ENCODE measurements at regions not wholly inside any gene's neighbourhood (a gene's known extent, or its start where the extent isn't known, plus 50 kb on each side); places are given as distances from the start of the nearest gene placed in this dataset.
A peak's percentile ranks its signal among the peaks of the same experiment; 100 is the strongest.
"Not testable (repeated sequence)": the region's sequence is repeated elsewhere in the genome, so short reads cannot be mapped to it uniquely, and the experiment has no call there.

- DNase-seq (ENCODE audit: low read depth), result no peak
- TF ChIP-seq CTCF (IDR thresholded peaks at IDR 0.05; ENCODE audit: insufficient read depth, low read depth, low read length, missing control alignments), result no peak
- no peak overlapping the region for H3K4me3 ChIP-seq (ENCODE audit: low read length)
Measured at GRCh38 chr17:16880843-16881230, 91.1 kb downstream of the TNFRSF13B start.

GRCh38 chr17:16880121-16880842, 91.6 kb downstream of the TNFRSF13B start:
- no peak for TF ChIP-seq CTCF (IDR thresholded peaks at IDR 0.05; ENCODE audit: insufficient read depth, low read depth, low read length, missing control alignments)
- no peak overlapping the region for H3K4me3 ChIP-seq (ENCODE audit: low read length)
- no peak for DNase-seq (ENCODE audit: low read depth)

GRCh38 chr17:16879686-16880085, 92.2 kb downstream of the TNFRSF13B start:
- no peak for DNase-seq (ENCODE audit: low read depth)
- TF ChIP-seq CTCF (IDR thresholded peaks at IDR 0.05; ENCODE audit: insufficient read depth, low read depth, low read length, missing control alignments), result no peak
- no peak overlapping the region for H3K4me3 ChIP-seq (ENCODE audit: low read length)

GRCh38 chr17:16878606-16879005, 93.3 kb downstream of the TNFRSF13B start:
- no peak for TF ChIP-seq CTCF (IDR thresholded peaks at IDR 0.05; ENCODE audit: insufficient read depth, low read depth, low read length, missing control alignments)
- H3K4me3 ChIP-seq (ENCODE audit: low read length), result no peak overlapping the region
- no peak for DNase-seq (ENCODE audit: low read depth)

GRCh38 chr17:16878084-16878483, 93.8 kb downstream of the TNFRSF13B start:
- H3K4me3 ChIP-seq (ENCODE audit: low read length), result no peak overlapping the region
- TF ChIP-seq CTCF (IDR thresholded peaks at IDR 0.05; ENCODE audit: insufficient read depth, low read depth, low read length, missing control alignments), result no peak
- no peak for DNase-seq (ENCODE audit: low read depth)

GRCh38 chr17:16877099-16877498, 94.8 kb downstream of the TNFRSF13B start:
- no peak overlapping the region for H3K4me3 ChIP-seq (ENCODE audit: low read length)
- TF ChIP-seq CTCF (IDR thresholded peaks at IDR 0.05; ENCODE audit: insufficient read depth, low read depth, low read length, missing control alignments), result no peak
- DNase-seq (ENCODE audit: low read depth), result peak; percentile 17

- no peak for DNase-seq (ENCODE audit: low read depth)
- no peak overlapping the region for H3K4me3 ChIP-seq (ENCODE audit: low read length)
- TF ChIP-seq CTCF (IDR thresholded peaks at IDR 0.05; ENCODE audit: insufficient read depth, low read depth, low read length, missing control alignments), result no peak
Measured at GRCh38 chr17:16875662-16876061, 96.3 kb downstream of the TNFRSF13B start.

GRCh38 chr17:16874216-16874615, 97.7 kb downstream of the TNFRSF13B start:
- not testable (repeated sequence) for H3K4me3 ChIP-seq (ENCODE audit: low read length); DNase-seq (ENCODE audit: low read depth)

All from epithelial cell of esophagus (primary cell).